Right cardiac atrium (tissue), 5 donors: ENCODE measurements at regions not wholly inside any gene's neighbourhood (a gene's known extent, or its start where the extent isn't known, plus 50 kb on each side); places are given as distances from the start of the nearest gene placed in this dataset.

Experiments
- ATAC-seq, 2 donors: fragments of 200-7000 bp; cut with Tn5 transposase; one replicate each; pipeline versions ENCODE4 v1.8.0 to v1.9.1; 2020; ENCODE audit warnings: moderate library complexity in 2 of 2, mild to moderate bottlenecking in 1 of 2
- DNase-seq, 3 donors: peaks; one replicate each; pipeline ENCODE4 v3.0.0-alpha.2; 2020
- H3K27ac ChIP-seq: one replicate; pipeline ENCODE4 v1.5.1; 2013; ENCODE audit warnings: mild to moderate bottlenecking, low read length, control low read depth, moderate library complexity
- H3K27me3 ChIP-seq: one replicate; pipeline ENCODE4 v1.6.1; 2013; ENCODE audit not compliant: control insufficient read depth, insufficient read depth
- H3K4me1 ChIP-seq: one replicate; pipeline ENCODE4 v1.6.1; 2013; ENCODE audit warnings: low read length; ENCODE audit not compliant: control insufficient read depth, insufficient read depth
- H3K4me3 ChIP-seq: one replicate; pipeline ENCODE4 v1.5.1; 2013; ENCODE audit warnings: low read length, control low read depth
- H3K9me3 ChIP-seq: one replicate; pipeline ENCODE4 v1.6.1; 2013; ENCODE audit warnings: low read length; ENCODE audit not compliant: control insufficient read depth
- WGBS: extraction: QIAGEN DNeasy Blood & Tissue Kit; methylation state at CpG from one replicate; pipeline ENCODE4 v1.1.7; 2013; 5-methylcytosine and 5-hydroxymethylcytosine counted together
- intact Hi-C, 4 donors: fragments of 100-400 bp; cut with DNase I; formaldehyde crosslinking; loops; one replicate each; pipeline versions ENCODE4 v1.11.0 to v1.14.0; 2022 to 2023
- donor health status: healthy with polysubstance abuse.
- donor health status: DM: no; HTN: yes; CAD: no.
- donor health status: DM: no; HTN: no; CAD: no.
- donor health status: DM: no; HTN: yes; CAD: no; lungs with severe emphysema.
- donor health status: DM: yes; HTN: yes; CAD: no.

- Histone ChIP-seq H3K4me1 (no peaks in the 10 kb centered on the region), H3K4me3 (no peak overlapping the region), H3K9me3 (no peaks in the 10 kb centered on the region), H3K27me3 (no peaks in the 10 kb centered on the region), H3K27ac (no peak overlapping the region)
- 78% methylated on average over 2 of the region's 2 CpGs for WGBS
- ATAC-seq (no peak), DNase-seq (no peak)
- intact Hi-C loops: no loop called here
Measured at GRCh38 chr7:31398815-31399214, 58.3 kb upstream of the NEUROD6 start.

DNA sequence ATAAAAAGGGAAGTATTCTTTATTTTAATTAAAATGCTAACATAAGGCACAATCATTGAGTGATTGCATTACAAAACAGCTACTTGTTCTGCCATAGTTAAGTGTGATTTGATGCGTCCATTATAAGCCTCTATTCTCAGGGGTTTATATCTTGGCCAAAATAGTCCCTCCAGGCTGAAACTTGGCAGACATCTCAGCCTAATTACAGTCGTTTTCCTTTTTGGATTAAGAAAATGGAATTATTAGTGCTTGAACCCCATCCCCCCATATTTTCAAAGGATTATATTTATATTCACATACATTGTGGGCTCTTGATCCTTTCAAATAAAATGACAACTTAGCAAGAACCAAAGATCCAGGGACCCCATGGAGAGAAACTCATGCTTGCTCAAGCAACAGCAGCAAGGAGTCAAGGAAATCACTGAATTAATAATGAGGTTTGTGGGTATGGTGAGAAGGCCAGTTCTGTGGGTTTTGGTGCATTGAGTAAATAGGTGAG, 66.7 kb upstream of the NEUROD6 start:
- intact Hi-C loops: no loop called here
- Histone ChIP-seq H3K27ac (no peak overlapping the region), H3K4me3 (no peak overlapping the region), H3K9me3 (no peaks in the 10 kb centered on the region), H3K4me1 (no peaks in the 10 kb centered on the region), H3K27me3 (no peaks in the 10 kb centered on the region)
- 29% methylated on average over 2 of the region's 2 CpGs for WGBS
- ATAC-seq (no peak), DNase-seq (no peak)

DNA sequence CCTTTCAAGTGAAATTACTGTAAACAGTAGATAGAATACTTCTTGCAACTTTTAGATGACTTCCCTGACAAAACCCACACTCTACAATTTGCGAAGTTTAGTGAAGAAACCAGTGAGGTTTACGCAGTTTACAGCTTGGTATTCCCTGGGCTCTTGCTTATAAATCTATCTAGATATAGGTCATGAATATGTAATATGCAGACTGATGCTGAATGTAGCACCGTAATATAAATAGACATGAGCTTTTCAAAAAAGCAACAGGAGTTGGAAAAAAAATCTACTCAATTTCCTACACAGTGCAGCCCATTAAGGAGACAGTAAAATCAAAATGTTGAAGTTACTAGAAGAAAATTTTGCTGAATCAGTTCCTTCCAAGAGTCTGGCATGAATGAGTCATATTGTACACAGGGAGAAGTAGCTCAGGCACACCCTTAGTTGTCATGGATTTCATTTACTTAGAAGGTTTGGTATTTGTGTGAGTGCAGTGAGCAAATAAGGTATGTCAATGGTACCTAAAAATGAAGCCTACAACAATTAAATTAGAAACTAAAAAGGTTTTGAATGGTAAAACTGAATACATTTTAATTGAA, 67.7 kb upstream of the NEUROD6 start:
- H3K4me3 ChIP-seq: no peak overlapping the region
- no peaks in the 10 kb centered on the region for H3K9me3 ChIP-seq
- DNase-seq (no peak), ATAC-seq (peak; percentile 59 to 82)
- no peak overlapping the region for H3K27ac ChIP-seq
- whole genome bisulfite sequencing: 70% methylated on average over 3 of the region's 3 CpGs
- H3K27me3 ChIP-seq: no peaks in the 10 kb centered on the region
- intact Hi-C loops: no loop called here
- H3K4me1 ChIP-seq: no peaks in the 10 kb centered on the region

GRCh38 chr7:31410265-31410664, 69.7 kb upstream of the NEUROD6 start:
- no peak overlapping the region for H3K27ac ChIP-seq
- H3K9me3 ChIP-seq: no peaks in the 10 kb centered on the region
- H3K4me1 ChIP-seq: no peaks in the 10 kb centered on the region
- no peaks in the 10 kb centered on the region for H3K27me3 ChIP-seq
- 79% methylated on average over 2 of the region's 2 CpGs for WGBS
- ATAC-seq (no peak), DNase-seq (no peak)
- no peak overlapping the region for H3K4me3 ChIP-seq
- intact Hi-C loops: no loop called here

- intact Hi-C loops: no loop called here
- Histone ChIP-seq H3K27me3 (no peaks in the 10 kb centered on the region), H3K9me3 (no peaks in the 10 kb centered on the region), H3K4me1 (no peaks in the 10 kb centered on the region), H3K4me3 (no peak overlapping the region), H3K27ac (no peak overlapping the region)
- DNase-seq (no peak), ATAC-seq (no peak)
- WGBS: 66% methylated on average over 1 of the region's 1 CpG
Measured at GRCh38 chr7:31411416-31411815, 70.9 kb upstream of the NEUROD6 start.

GRCh38 chr7:31413766-31414165, 73.2 kb upstream of the NEUROD6 start:
- intact Hi-C loops: no loop called here
- WGBS: 60% methylated on average over 1 of the region's 1 CpG
- Histone ChIP-seq H3K9me3 (no peaks in the 10 kb centered on the region), H3K4me3 (no peak overlapping the region), H3K4me1 (no peaks in the 10 kb centered on the region), H3K27me3 (no peaks in the 10 kb centered on the region), H3K27ac (no peak overlapping the region)
- DNase-seq (no peak), ATAC-seq (no peak)

DNA sequence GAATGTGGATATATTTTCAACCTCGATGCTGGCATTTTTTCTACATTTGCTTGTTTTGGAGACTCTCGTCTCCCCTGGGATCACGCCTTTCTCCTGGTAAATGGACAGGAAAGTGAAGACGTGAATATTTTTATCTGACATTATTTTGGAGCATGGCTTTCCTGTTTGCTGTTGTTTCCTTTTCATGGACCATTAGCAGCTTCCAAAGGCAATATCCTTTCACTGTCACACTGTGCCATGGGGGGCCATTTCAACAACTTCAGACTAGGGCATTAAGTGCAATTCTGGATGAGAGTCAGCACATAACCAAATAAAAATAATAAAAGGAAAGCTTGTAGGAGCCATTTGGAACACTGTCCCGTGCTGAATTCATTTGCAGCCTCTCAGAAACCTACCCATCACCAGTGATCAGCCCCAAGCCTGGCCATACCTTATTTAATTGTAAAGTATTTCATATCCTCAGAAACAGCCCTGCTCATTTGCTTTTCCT, 75.9 kb upstream of the NEUROD6 start:
- H3K27me3 ChIP-seq: no peaks in the 10 kb centered on the region
- no peaks in the 10 kb centered on the region for H3K4me1 ChIP-seq
- ATAC-seq (no peak), DNase-seq (no peak)
- intact Hi-C loops: no loop called here
- no peaks in the 10 kb centered on the region for H3K9me3 ChIP-seq
- no peak overlapping the region for H3K4me3 ChIP-seq
- WGBS: 50% methylated on average over 5 of the region's 5 CpGs
- no peak overlapping the region for H3K27ac ChIP-seq

GRCh38 chr7:31418928-31419327, 78.4 kb upstream of the NEUROD6 start:
- WGBS: 89% methylated on average over 2 of the region's 2 CpGs
- ATAC-seq: no peak
- intact Hi-C loops: no loop called here

GRCh38 chr7:31419505-31420055, 79.1 kb upstream of the NEUROD6 start:
- Histone ChIP-seq H3K27me3 (no peaks in the 10 kb centered on the region), H3K4me3 (no peak overlapping the region), H3K27ac (no peak overlapping the region), H3K4me1 (no peaks in the 10 kb centered on the region), H3K9me3 (no peaks in the 10 kb centered on the region)
- ATAC-seq (no peak), DNase-seq (no peak)
- WGBS: 76% methylated on average over 3 of the region's 3 CpGs
- intact Hi-C loops: no loop called here

More at GRCh38 chr7:31418928-31419327, 78.4 kb upstream of the NEUROD6 start:
- no peak for DNase-seq
- no peaks in the 10 kb centered on the region for H3K27me3 ChIP-seq
- H3K27ac ChIP-seq: no peak overlapping the region
- no peaks in the 10 kb centered on the region for H3K9me3 ChIP-seq
- H3K4me3 ChIP-seq: no peak overlapping the region
- H3K4me1 ChIP-seq: no peaks in the 10 kb centered on the region

DNA sequence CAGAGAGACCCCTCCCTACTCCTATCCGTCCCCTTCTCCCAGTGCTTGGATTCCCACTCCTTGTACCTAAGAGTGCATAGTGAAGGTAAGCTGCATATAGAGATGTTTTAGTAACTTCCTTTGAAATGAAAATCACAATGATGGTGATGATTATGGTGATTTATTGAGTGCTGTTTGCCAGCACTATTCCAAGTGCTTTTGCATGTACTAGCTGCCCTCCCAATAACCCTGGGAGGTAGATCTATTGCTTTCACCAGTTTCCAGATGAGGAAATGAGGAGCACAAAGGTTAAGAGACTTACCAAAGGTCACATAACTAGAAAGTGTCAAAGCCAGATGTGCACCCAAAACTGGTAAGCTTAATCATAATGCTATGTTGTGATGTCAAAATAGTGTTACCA, 80.4 kb upstream of the NEUROD6 start:
- DNase-seq (no peak), ATAC-seq (no peak)
- Histone ChIP-seq H3K9me3 (no peaks in the 10 kb centered on the region), H3K4me3 (no peak overlapping the region), H3K27me3 (no peaks in the 10 kb centered on the region), H3K27ac (no peak overlapping the region), H3K4me1 (no peaks in the 10 kb centered on the region)
- WGBS: 79% methylated on average over 1 of the region's 1 CpG
- intact Hi-C loops: no loop called here

- no peak for DNase-seq
- ATAC-seq: no peak
- no peak overlapping the region for H3K4me3 ChIP-seq
- no peaks in the 10 kb centered on the region for H3K4me1 ChIP-seq
- WGBS: 92% methylated on average over 2 of the region's 2 CpGs
- no peaks in the 10 kb centered on the region for H3K27me3 ChIP-seq
- H3K9me3 ChIP-seq: no peaks in the 10 kb centered on the region
- intact Hi-C loops: no loop called here
- no peak overlapping the region for H3K27ac ChIP-seq
Measured at GRCh38 chr7:31421607-31422006, 81.1 kb upstream of the NEUROD6 start.

GRCh38 chr7:31423994-31424393, 83.5 kb upstream of the NEUROD6 start:
- Histone ChIP-seq H3K4me3 (no peak overlapping the region), H3K27me3 (no peaks in the 10 kb centered on the region), H3K9me3 (no peaks in the 10 kb centered on the region), H3K27ac (no peak overlapping the region), H3K4me1 (no peaks in the 10 kb centered on the region)
- intact Hi-C loops: no loop called here
- no peak for DNase-seq
- no peak for ATAC-seq
